IPS-18c (cell line): ENCODE measurements at regions not wholly inside any gene's neighbourhood (a gene's known extent, or its start where the extent isn't known, plus 50 kb on each side); places are given as distances from the start of the nearest gene placed in this dataset.

Source experiments
- H3K4me3 ChIP-seq: 2 replicates; pipeline ENCODE4 v1.7.0; 2013; ENCODE audit warnings: low read depth, mild to moderate bottlenecking, low read length, moderate library complexity; ENCODE audit not compliant: insufficient read depth
- H3K9me3 ChIP-seq: one replicate; pipeline ENCODE4 v1.6.1; 2013; ENCODE audit warnings: mild to moderate bottlenecking, low read length, moderate library complexity; ENCODE audit not compliant: control insufficient read depth, insufficient read depth

GRCh38 chr5:117860550-117860949 lies 1127.8 kb downstream of the DTWD2 start:
- Histone ChIP-seq H3K9me3 (no peaks in the 10 kb centered on the region), H3K4me3 (no peak overlapping the region)

GRCh38 chr5:117859176-117859575 lies 1129.2 kb downstream of the DTWD2 start:
- no peaks in the 10 kb centered on the region for H3K9me3 ChIP-seq
- no peak overlapping the region for H3K4me3 ChIP-seq

- H3K4me3 ChIP-seq = no peak overlapping the region
- no peaks in the 10 kb centered on the region for H3K9me3 ChIP-seq
Observed at GRCh38 chr5:117856713-117857112, 1131.6 kb downstream of the DTWD2 start.

- H3K4me3 ChIP-seq = no peak overlapping the region
- H3K9me3 ChIP-seq = no peaks in the 10 kb centered on the region
Observed at GRCh38 chr5:117837786-117838185, 1150.6 kb downstream of the DTWD2 start.

GRCh38 chr5:117833691-117834090 lies 1154.7 kb downstream of the DTWD2 start:
- Histone ChIP-seq H3K9me3 (no peaks in the 10 kb centered on the region), H3K4me3 (no peak overlapping the region)

GRCh38 chr5:117829646-117830045 lies 1158.7 kb downstream of the DTWD2 start:
- H3K4me3 ChIP-seq = no peak overlapping the region

GRCh38 chr5:117813850-117814249 lies 1174.5 kb downstream of the DTWD2 start:
- Histone ChIP-seq H3K9me3 (no peaks in the 10 kb centered on the region), H3K4me3 (no peak overlapping the region)

More at GRCh38 chr5:117829646-117830045, 1158.7 kb downstream of the DTWD2 start:
- H3K9me3 ChIP-seq = no peaks in the 10 kb centered on the region

- no peak overlapping the region for H3K4me3 ChIP-seq
- H3K9me3 ChIP-seq = no peaks in the 10 kb centered on the region
Observed at GRCh38 chr5:117812861-117813260, 1175.5 kb downstream of the DTWD2 start.

- H3K4me3 ChIP-seq = no peak overlapping the region
- no peaks in the 10 kb centered on the region for H3K9me3 ChIP-seq
Observed at GRCh38 chr5:117809251-117809650, 1179.1 kb downstream of the DTWD2 start.

GRCh38 chr5:117805058-117805457 lies 1183.3 kb downstream of the DTWD2 start:
- Histone ChIP-seq H3K4me3 (no peak overlapping the region), H3K9me3 (no peaks in the 10 kb centered on the region)

- Histone ChIP-seq H3K4me3 (no peak overlapping the region), H3K9me3 (no peaks in the 10 kb centered on the region)
Observed at GRCh38 chr5:117803533-117803932, 1184.8 kb downstream of the DTWD2 start.

GRCh38 chr5:117801583-117801982 lies 1186.8 kb downstream of the DTWD2 start:
- H3K4me3 ChIP-seq = no peak overlapping the region

GRCh38 chr5:117800261-117800660 lies 1188.1 kb downstream of the DTWD2 start:
- Histone ChIP-seq H3K9me3 (no peaks in the 10 kb centered on the region), H3K4me3 (no peak overlapping the region)

More at GRCh38 chr5:117801583-117801982, 1186.8 kb downstream of the DTWD2 start:
- no peaks in the 10 kb centered on the region for H3K9me3 ChIP-seq

GRCh38 chr5:117794847-117795246 lies 1193.5 kb downstream of the DTWD2 start:
- Histone ChIP-seq H3K9me3 (no peaks in the 10 kb centered on the region), H3K4me3 (no peak overlapping the region)

- H3K9me3 ChIP-seq = no peaks in the 10 kb centered on the region
- H3K4me3 ChIP-seq = no peak overlapping the region
Observed at GRCh38 chr5:117793963-117794362, 1194.4 kb downstream of the DTWD2 start.

GRCh38 chr5:117792476-117792875 lies 1195.9 kb downstream of the DTWD2 start:
- no peaks in the 10 kb centered on the region for H3K9me3 ChIP-seq
- no peak overlapping the region for H3K4me3 ChIP-seq

GRCh38 chr5:117788596-117788995 lies 1199.8 kb downstream of the DTWD2 start:
- Histone ChIP-seq H3K4me3 (no peak overlapping the region), H3K9me3 (no peaks in the 10 kb centered on the region)

GRCh38 chr5:117779171-117779570 lies 1204.5 kb upstream of the SEMA6A start:
- no peaks in the 10 kb centered on the region for H3K9me3 ChIP-seq
- no peak overlapping the region for H3K4me3 ChIP-seq

GRCh38 chr5:117776977-117777376 lies 1202.4 kb upstream of the SEMA6A start:
- H3K9me3 ChIP-seq = no peaks in the 10 kb centered on the region
- H3K4me3 ChIP-seq = no peak overlapping the region
